ENCODE measurements at regions not wholly inside any gene's neighbourhood (a gene's known extent, or its start where the extent isn't known, plus 50 kb on each side); places are given as distances from the start of the nearest gene placed in this dataset.
"Not testable (repeated sequence)": the region's sequence is repeated elsewhere in the genome, so short reads cannot be mapped to it uniquely, and the experiment has no call there.

- no peak for DNase-seq
Observed at GRCh38 chr1:163912170-163912884, 590.6 kb downstream of the NUF2 start.

DNA sequence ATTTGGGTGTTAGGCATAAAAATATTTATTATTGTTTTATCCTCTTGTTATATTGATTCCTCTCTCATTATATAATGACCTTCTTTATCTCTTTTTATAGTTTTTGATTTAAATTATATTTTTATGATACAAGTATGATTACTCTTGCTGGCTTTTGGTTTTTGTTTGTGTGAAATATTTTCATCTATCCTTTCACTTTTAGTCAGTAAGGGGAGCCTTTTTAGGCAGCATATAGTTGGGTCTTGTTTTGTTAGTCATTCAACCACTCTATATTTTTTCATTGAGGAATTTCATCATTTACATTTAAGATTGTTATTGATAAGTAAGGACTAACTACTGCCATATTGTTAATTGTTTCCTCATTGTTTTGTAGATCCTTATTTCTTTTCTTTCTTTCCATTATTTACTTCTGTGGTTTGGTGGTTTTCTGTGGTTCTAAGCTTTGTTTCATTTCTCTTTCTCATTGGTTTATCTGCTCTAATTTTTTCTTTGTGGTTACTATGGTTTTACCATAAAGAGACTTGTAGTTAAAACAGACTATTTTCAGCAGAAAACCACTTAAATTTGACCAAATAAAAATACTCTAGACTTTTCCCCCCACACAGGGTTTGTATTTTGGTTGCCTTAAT lies 593.1 kb downstream of the NUF2 start:
- DNase-seq, result no peak

GRCh38 chr1:163922743-163923201 lies 601.0 kb downstream of the NUF2 start:
- no peak for DNase-seq

GRCh38 chr1:163924041-163924440 lies 602.3 kb downstream of the NUF2 start:
- DNase-seq, result no peak

DNA sequence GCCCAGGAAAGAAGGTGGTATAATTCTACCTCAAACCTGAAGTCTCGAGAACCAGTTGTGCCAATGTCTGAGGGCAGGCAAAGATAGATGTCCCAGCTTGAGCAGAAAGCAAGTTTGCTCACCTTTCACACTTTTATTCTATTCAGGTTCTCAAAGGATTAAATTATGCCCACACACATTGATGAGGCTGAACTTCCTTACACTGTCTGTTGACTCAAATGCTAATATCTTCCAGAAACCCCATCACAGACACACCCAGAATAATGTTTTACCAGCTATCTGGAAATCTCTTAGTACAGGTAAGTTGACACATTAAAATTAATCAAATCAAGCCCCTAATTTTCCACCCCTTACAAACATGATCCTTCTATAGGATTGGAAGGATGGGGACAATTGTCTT lies 605.7 kb downstream of the NUF2 start:
- DNase-seq, result no peak

DNA sequence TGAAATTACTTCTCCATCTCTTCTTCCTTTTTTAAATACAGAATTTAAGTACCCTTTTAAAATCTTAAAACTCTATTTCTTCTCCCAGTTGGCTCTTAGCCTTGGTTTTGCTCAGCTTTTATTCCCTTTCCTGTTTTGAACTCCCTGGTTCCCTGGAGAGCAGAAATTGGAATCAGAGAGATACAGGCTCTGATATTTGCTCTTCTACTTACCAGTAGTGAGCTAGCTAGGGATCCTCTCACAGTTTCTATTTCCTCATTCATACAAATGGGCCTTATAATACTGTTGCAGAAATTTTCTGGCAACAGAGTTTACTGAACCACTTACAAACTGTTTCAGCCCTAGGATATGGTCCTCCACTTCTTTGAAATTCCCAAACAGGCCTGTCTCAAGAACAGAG lies 606.3 kb downstream of the NUF2 start:
- DNase-seq, result no peak

GRCh38 chr1:163928651-163929050 lies 606.9 kb downstream of the NUF2 start:
- DNase-seq, result no peak

DNA sequence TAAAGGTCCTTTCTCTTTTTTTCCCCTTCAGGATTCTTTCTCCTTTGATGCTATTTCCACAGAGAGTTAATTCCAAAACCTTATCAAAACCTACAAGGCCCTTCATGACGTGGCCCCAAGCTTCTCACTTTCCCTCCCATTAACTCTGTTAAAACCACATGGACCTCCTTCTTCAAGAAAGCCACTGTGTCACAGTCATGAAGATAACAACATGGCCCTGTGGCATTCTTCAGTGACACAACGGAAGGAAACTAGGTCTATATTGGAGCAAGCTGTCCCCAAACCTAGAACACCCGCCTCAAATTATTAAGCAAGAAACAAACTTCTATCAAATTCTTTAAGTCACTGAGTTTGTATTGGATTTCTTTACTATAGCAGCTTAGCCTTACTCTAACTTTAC lies 611.1 kb downstream of the NUF2 start:
- DNase-seq, result no peak

DNA sequence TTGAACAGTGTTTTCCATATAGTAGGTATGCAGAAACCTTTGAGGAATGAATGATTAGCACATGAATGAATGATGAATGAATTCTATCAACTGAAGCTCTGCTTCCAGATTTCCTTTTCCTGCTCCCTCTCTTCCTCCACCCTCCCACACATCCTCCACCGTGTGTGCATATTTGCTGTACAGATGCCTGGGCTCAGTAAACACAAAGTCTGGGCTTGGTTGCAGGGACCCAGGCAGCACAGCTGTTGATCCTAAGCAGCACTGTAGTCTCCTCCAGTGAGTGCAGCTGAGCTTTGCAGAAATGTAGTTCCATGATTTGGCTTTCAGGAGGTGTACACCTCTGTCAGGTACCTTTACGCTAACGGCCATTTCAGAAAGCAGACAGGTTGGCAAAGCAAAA lies 611.7 kb downstream of the NUF2 start:
- no peak for DNase-seq

GRCh38 chr1:163935738-163936374 lies 614.1 kb downstream of the NUF2 start:
- DNase-seq, result no peak

GRCh38 chr1:163959622-163960021 lies 599.4 kb upstream of the PBX1 start:
- no peak for DNase-seq

- no peak for DNase-seq
Observed at GRCh38 chr1:163970151-163970550, 588.8 kb upstream of the PBX1 start.

DNA sequence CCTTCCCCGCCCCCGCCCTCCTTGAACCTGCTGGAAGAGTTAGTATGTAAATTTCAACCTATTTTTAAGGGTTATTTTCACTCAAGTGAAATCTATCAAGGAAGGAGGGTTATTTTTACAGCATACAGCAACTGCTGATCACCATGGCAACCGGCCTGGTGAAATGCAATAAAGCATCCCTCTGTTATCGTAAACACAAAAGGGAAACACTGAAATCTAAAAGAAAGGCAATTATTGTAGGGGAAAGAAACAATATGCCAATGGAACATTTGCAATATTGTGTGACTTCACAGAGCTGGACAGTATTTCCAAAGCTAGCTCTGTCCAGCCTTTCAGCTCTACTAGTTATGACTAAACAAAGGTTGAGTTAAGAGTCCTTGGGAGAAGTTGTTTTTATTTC lies 588.3 kb upstream of the PBX1 start:
- DNase-seq, result no peak

DNA sequence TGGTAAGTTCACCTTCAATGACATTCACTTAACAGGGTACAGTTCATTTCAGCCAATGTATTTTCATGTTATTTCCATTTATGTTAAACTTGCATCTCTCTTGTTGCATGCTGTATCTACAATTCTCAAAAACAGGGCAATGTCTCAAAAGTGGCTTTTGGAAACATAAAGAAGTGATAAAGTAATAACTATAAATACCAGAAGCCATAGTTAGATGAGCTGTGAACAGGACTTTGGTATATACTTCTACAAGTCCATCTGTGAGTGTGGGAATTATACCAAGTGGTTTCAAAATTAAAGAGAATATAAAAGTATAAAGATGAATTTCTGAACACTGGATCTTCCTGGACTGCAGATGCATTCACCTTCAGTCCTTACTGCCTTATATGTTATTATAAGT lies 585.4 kb upstream of the PBX1 start:
- no peak for DNase-seq

DNA sequence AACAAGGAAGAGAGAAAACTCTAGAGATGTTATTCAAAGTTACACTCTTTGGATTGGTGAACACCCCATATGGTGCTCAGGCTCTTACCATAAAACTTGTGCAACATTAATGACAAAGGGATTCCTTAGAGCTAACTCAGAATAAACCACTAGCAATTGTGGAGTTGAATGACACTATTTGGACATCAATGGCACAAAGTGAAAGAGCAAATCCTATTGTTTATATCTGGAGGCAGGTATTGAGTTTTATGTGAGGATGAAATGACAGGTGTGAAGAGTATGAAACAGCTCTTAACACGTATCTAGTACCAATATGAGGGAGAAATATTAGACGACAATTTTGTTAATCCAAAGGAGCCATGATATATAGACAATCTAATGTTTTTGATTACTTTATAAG lies 584.9 kb upstream of the PBX1 start:
- no peak for DNase-seq

DNA sequence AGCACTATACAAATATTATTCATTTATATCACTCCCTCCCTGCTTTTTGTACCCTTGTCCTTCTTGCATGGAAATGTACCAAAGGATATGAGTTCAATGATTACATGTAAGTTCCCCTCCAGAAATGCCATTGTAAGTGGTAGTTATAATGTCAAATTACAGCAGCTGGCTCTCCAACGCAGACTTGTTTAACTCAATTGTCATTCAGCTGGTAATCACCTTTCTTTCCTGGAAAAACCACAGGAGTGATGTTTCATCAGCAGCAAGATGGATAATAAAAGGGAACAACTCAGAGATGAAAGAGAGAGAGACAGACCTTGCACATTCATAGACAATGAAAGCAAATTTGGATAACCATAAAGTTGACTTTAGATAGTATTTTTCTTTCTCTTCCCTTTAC lies 578.6 kb upstream of the PBX1 start:
- DNase-seq, result no peak

- DNase-seq, result no peak
Observed at GRCh38 chr1:163981500-163982030, 577.4 kb upstream of the PBX1 start.

GRCh38 chr1:163983097-163983496 lies 575.9 kb upstream of the PBX1 start:
- DNase-seq, result no peak

- no peak for DNase-seq
Observed at GRCh38 chr1:163985700-163986099, 573.3 kb upstream of the PBX1 start.

GRCh38 chr1:163999131-163999530 lies 559.9 kb upstream of the PBX1 start:
- DNase-seq, result no peak

GRCh38 chr1:164006186-164006585 lies 552.8 kb upstream of the PBX1 start:
- DNase-seq, result not testable (repeated sequence)

- no peak for DNase-seq
Observed at GRCh38 chr1:164006621-164007020, 552.4 kb upstream of the PBX1 start.

DNA sequence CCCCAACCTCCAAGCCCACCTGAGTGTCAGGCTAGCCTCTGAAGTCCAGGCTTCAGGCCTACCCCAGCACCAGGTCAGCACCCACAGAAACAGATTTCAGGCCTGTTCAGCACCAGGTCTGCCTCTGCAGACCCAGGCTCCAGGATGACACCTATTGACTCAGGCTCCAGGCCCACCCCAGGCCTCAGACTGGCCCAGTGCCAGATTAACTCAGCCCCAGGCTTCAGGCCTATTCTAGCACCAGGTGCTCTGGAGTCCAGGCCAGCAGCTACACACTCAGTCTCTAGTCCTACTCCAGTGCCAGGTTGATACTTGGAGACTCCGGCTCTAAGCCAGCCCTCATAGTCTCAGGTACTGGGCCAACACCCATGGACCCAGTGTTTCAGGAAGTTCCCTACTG lies 541.7 kb upstream of the PBX1 start:
- no peak for DNase-seq

- DNase-seq, result no peak
Observed at GRCh38 chr1:164020391-164020790, 538.6 kb upstream of the PBX1 start.

Data from dermis blood vessel endothelial cell (primary cell).